GM23338 (cell line): ENCODE measurements at regions not wholly inside any gene's neighbourhood (a gene's known extent, or its start where the extent isn't known, plus 50 kb on each side); places are given as distances from the start of the nearest gene placed in this dataset.

ENCODE experiments used
- ATAC-seq: fragments of 200-7000 bp; cut with Tn5 transposase; 3 replicates; pipeline ENCODE4 v1.9.1; 2020
- DNase-seq: peaks from one replicate; pipeline ENCODE4 v3.0.0-alpha.2; 2015; ENCODE audit warnings: low spot score
- H2AFZ ChIP-seq: fragments of 200-600 bp; sonication (generic); 2 replicates; pipeline ENCODE4 v1.8.0; 2016; ENCODE audit warnings: antibody characterized with exemption, mild to moderate bottlenecking, moderate library complexity
- H3F3A ChIP-seq: fragments of 200-600 bp; sonication (generic); replicated peaks from 2 replicates; pipeline ENCODE4 v1.8.0; 2017; ENCODE audit warnings: antibody characterized with exemption, mixed run types, low read depth
- H3K27ac ChIP-seq: fragments of 200-600 bp; sonication (generic); 2 replicates; pipeline ENCODE4 v1.6.1; 2016; ENCODE audit warnings: low read depth
- H3K27me3 ChIP-seq: fragments of 200-600 bp; sonication (generic); 2 replicates; pipeline ENCODE4 v1.8.0; 2016; ENCODE audit warnings: mild to moderate bottlenecking, mixed run types, moderate library complexity; ENCODE audit not compliant: insufficient read depth
- H3K36me3 ChIP-seq: fragments of 200-600 bp; sonication (generic); 2 replicates; pipeline ENCODE4 v1.8.0; 2016; ENCODE audit warnings: mild to moderate bottlenecking; ENCODE audit not compliant: insufficient read depth
- H3K4me1 ChIP-seq: fragments of 200-600 bp; sonication (generic); 2 replicates; pipeline ENCODE4 v1.8.0; 2016; ENCODE audit warnings: mild to moderate bottlenecking, moderate library complexity; ENCODE audit not compliant: insufficient read depth
- H3K4me2 ChIP-seq: fragments of 200-600 bp; sonication (generic); 2 replicates; pipeline ENCODE4 v1.7.1; 2017; ENCODE audit warnings: mixed run types
- H3K4me3 ChIP-seq: fragments of 200-600 bp; sonication (generic); 2 replicates; pipeline ENCODE4 v1.6.1; 2016; ENCODE audit warnings: mixed run types
- H3K79me2 ChIP-seq: fragments of 200-600 bp; sonication (generic); replicated peaks from 2 replicates; pipeline ENCODE4 v1.8.0; 2017; ENCODE audit warnings: mild to moderate bottlenecking; ENCODE audit not compliant: insufficient read depth
- H3K9me2 ChIP-seq: fragments of 200-600 bp; sonication (generic); 2 replicates; pipeline ENCODE4 v1.8.0; 2017; ENCODE audit not compliant: insufficient read depth
- H4K20me1 ChIP-seq: fragments of 200-600 bp; sonication (generic); replicated peaks from 2 replicates; pipeline ENCODE4 v1.8.0; 2017; ENCODE audit warnings: mild to moderate bottlenecking; ENCODE audit not compliant: insufficient read depth
- H3K27ac Mint-ChIP-seq: 2 replicates; pipeline ENCODE4 v1.8.0; 2020; ENCODE audit warnings: inconsistent platforms, mild to moderate bottlenecking, moderate library complexity, mixed read lengths
- H3K27me3 Mint-ChIP-seq: 3 replicates; pipeline ENCODE4 v1.8.0; 2022; ENCODE audit warnings: low read depth, mild to moderate bottlenecking, moderate library complexity, mixed read lengths, inconsistent platforms; ENCODE audit not compliant: insufficient read depth, poor library complexity
- H3K36me3 Mint-ChIP-seq: 3 replicates; pipeline ENCODE4 v1.8.0; 2021; ENCODE audit warnings: low read depth, mild to moderate bottlenecking, inconsistent platforms, moderate library complexity, mixed read lengths
- H3K4me1 Mint-ChIP-seq: 3 replicates; pipeline ENCODE4 v1.8.0; 2020; ENCODE audit warnings: mild to moderate bottlenecking, inconsistent platforms, mixed read lengths
- H3K4me3 Mint-ChIP-seq: 3 replicates; pipeline ENCODE4 v1.8.0; 2021; ENCODE audit warnings: moderate library complexity, mild to moderate bottlenecking, inconsistent platforms, mixed read lengths
- H3K9me3 Mint-ChIP-seq: 3 replicates; pipeline ENCODE4 v1.8.0; 2020; ENCODE audit warnings: moderate library complexity, mild to moderate bottlenecking, inconsistent platforms, mixed read lengths
- CREB1 ChIP-seq: fragments of 250-450 bp; sonication (Bioruptor Pico); IDR thresholded peaks from 2 replicates; pipeline ENCODE4 v1.5.0; 2020; ENCODE audit warnings: low read depth, mild to moderate bottlenecking, moderate library complexity
- EZH2 ChIP-seq: fragments of 200-600 bp; sonication (generic); IDR thresholded peaks from one replicate; pipeline ENCODE4 v1.8.0; 2017; ENCODE audit warnings: antibody characterized with exemption, mild to moderate bottlenecking, low read depth; ENCODE audit not compliant: unreplicated experiment
- JUNB ChIP-seq: IDR thresholded peaks from one replicate; pipeline ENCODE4 v1.6.1; 2016; ENCODE audit warnings: antibody characterized with exemption; ENCODE audit not compliant: unreplicated experiment
- NANOG ChIP-seq: IDR thresholded peaks from 2 replicates; pipeline ENCODE4 v1.6.1; 2016; ENCODE audit warnings: antibody characterized with exemption, borderline replicate concordance
- POLR2AphosphoS5 ChIP-seq: IDR thresholded peaks from 2 replicates; pipeline ENCODE4 v1.6.1; 2016; ENCODE audit warnings: antibody characterized with exemption, low read depth
- STAT1 ChIP-seq: IDR thresholded peaks from one replicate; pipeline ENCODE4 v1.6.1; 2016; ENCODE audit warnings: antibody characterized with exemption; ENCODE audit not compliant: unreplicated experiment
- ZNF114 ChIP-seq: fragments of 250-450 bp; sonication (Bioruptor Pico); IDR thresholded peaks from 2 replicates; pipeline ENCODE4 v1.5.0; 2020; ENCODE audit warnings: mild to moderate bottlenecking, moderate library complexity
- ZNF331 ChIP-seq: fragments of 250-450 bp; sonication (Bioruptor Pico); IDR thresholded peaks from 2 replicates; pipeline ENCODE4 v1.5.0; 2020; ENCODE audit warnings: low read depth, mild to moderate bottlenecking, moderate library complexity
- TF ChIP-seq, protein P1 (sequence below): IDR thresholded peaks from one replicate; pipeline ENCODE4 v1.6.1; 2018; ENCODE audit warnings: antibody characterized with exemption; ENCODE audit not compliant: unreplicated experiment
- TF ChIP-seq, protein P2 (sequence below): IDR thresholded peaks from 2 replicates; pipeline ENCODE4 v1.6.1; 2016; ENCODE audit warnings: antibody characterized with exemption
- TF ChIP-seq, protein P3 (sequence below): fragments of 250-450 bp; sonication (Bioruptor Pico); IDR thresholded peaks from 2 replicates; pipeline ENCODE4 v1.5.0; 2020; ENCODE audit warnings: mild to moderate bottlenecking, moderate library complexity

DNA sequence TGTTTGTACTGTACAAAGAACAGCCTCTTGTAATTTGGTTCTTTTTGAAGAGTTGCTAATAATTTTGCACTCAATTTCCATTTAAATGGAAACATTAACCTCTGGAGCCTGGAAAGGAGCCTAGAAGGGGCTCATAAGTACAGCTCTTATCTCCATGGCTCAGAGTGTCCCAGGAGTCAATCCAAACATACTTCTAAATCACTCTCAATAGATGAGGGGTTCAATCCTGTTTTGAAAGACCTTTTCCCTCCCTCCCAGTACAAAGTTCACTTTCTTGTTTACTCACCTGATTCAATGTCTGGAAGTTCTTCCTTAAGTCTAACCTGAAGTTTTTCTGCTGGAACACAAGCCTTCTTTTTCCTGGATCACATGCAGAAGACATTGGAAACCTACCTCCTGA is 273.0 kb upstream of the PLET1 start (continued):
- TF ChIP-seq, protein P1, sequence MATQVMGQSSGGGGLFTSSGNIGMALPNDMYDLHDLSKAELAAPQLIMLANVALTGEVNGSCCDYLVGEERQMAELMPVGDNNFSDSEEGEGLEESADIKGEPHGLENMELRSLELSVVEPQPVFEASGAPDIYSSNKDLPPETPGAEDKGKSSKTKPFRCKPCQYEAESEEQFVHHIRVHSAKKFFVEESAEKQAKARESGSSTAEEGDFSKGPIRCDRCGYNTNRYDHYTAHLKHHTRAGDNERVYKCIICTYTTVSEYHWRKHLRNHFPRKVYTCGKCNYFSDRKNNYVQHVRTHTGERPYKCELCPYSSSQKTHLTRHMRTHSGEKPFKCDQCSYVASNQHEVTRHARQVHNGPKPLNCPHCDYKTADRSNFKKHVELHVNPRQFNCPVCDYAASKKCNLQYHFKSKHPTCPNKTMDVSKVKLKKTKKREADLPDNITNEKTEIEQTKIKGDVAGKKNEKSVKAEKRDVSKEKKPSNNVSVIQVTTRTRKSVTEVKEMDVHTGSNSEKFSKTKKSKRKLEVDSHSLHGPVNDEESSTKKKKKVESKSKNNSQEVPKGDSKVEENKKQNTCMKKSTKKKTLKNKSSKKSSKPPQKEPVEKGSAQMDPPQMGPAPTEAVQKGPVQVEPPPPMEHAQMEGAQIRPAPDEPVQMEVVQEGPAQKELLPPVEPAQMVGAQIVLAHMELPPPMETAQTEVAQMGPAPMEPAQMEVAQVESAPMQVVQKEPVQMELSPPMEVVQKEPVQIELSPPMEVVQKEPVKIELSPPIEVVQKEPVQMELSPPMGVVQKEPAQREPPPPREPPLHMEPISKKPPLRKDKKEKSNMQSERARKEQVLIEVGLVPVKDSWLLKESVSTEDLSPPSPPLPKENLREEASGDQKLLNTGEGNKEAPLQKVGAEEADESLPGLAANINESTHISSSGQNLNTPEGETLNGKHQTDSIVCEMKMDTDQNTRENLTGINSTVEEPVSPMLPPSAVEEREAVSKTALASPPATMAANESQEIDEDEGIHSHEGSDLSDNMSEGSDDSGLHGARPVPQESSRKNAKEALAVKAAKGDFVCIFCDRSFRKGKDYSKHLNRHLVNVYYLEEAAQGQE, result no peak
- no peak for TF ChIP-seq POLR2AphosphoS5
- no peak for TF ChIP-seq NANOG

DNA sequence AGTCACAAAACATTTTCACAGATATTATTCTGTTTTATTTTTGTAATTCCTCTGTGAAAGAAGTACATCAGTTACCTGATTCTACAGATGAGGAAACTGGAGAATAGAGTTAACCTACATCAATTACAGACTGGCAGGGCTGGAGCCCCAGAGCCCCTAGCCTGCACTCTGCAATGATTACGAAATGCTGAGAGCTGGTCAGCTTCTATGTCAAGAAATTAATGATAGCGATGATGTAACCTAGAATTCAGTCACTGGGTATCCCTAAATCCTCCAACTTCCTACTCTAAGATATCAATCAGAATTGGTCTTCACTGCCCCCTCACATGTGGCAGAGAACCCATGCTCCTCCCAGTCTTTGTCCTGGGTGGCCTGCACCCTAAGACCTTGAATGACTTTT is 273.5 kb upstream of the PLET1 start:
- no peak overlapping the region for H3K4me2 ChIP-seq
- no peaks in the 10 kb centered on the region; the same call in none of the 2 replicates for H3K9me2 ChIP-seq
- H3F3A ChIP-seq, result no peaks in the 10 kb centered on the region
- H3K4me3 Mint-ChIP-seq, result no peak overlapping the region
- no peaks in the 10 kb centered on the region for H3K36me3 ChIP-seq
- no peaks in the 10 kb centered on the region for H3K27me3 Mint-ChIP-seq
- no peaks in the 10 kb centered on the region for H3K4me1 ChIP-seq
- no peaks in the 10 kb centered on the region for H3K36me3 Mint-ChIP-seq
- H2AFZ ChIP-seq, result no peak overlapping the region
- no peak overlapping the region for H3K27ac ChIP-seq
- no peaks in the 10 kb centered on the region for H3K27me3 ChIP-seq
- no peak overlapping the region for H3K4me3 ChIP-seq
- TF ChIP-seq ZNF331 (no peak), POLR2AphosphoS5 (no peak), CREB1 (CRISPR knock-in tag) (no peak), ZNF114 (CRISPR knock-in tag) (no peak), STAT1 (no peak), NANOG (no peak), EZH2 (no peak), JUNB (no peak)
- TF ChIP-seq, protein P2, sequence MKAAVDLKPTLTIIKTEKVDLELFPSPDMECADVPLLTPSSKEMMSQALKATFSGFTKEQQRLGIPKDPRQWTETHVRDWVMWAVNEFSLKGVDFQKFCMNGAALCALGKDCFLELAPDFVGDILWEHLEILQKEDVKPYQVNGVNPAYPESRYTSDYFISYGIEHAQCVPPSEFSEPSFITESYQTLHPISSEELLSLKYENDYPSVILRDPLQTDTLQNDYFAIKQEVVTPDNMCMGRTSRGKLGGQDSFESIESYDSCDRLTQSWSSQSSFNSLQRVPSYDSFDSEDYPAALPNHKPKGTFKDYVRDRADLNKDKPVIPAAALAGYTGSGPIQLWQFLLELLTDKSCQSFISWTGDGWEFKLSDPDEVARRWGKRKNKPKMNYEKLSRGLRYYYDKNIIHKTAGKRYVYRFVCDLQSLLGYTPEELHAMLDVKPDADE, result no peak
- TF ChIP-seq, protein P3, sequence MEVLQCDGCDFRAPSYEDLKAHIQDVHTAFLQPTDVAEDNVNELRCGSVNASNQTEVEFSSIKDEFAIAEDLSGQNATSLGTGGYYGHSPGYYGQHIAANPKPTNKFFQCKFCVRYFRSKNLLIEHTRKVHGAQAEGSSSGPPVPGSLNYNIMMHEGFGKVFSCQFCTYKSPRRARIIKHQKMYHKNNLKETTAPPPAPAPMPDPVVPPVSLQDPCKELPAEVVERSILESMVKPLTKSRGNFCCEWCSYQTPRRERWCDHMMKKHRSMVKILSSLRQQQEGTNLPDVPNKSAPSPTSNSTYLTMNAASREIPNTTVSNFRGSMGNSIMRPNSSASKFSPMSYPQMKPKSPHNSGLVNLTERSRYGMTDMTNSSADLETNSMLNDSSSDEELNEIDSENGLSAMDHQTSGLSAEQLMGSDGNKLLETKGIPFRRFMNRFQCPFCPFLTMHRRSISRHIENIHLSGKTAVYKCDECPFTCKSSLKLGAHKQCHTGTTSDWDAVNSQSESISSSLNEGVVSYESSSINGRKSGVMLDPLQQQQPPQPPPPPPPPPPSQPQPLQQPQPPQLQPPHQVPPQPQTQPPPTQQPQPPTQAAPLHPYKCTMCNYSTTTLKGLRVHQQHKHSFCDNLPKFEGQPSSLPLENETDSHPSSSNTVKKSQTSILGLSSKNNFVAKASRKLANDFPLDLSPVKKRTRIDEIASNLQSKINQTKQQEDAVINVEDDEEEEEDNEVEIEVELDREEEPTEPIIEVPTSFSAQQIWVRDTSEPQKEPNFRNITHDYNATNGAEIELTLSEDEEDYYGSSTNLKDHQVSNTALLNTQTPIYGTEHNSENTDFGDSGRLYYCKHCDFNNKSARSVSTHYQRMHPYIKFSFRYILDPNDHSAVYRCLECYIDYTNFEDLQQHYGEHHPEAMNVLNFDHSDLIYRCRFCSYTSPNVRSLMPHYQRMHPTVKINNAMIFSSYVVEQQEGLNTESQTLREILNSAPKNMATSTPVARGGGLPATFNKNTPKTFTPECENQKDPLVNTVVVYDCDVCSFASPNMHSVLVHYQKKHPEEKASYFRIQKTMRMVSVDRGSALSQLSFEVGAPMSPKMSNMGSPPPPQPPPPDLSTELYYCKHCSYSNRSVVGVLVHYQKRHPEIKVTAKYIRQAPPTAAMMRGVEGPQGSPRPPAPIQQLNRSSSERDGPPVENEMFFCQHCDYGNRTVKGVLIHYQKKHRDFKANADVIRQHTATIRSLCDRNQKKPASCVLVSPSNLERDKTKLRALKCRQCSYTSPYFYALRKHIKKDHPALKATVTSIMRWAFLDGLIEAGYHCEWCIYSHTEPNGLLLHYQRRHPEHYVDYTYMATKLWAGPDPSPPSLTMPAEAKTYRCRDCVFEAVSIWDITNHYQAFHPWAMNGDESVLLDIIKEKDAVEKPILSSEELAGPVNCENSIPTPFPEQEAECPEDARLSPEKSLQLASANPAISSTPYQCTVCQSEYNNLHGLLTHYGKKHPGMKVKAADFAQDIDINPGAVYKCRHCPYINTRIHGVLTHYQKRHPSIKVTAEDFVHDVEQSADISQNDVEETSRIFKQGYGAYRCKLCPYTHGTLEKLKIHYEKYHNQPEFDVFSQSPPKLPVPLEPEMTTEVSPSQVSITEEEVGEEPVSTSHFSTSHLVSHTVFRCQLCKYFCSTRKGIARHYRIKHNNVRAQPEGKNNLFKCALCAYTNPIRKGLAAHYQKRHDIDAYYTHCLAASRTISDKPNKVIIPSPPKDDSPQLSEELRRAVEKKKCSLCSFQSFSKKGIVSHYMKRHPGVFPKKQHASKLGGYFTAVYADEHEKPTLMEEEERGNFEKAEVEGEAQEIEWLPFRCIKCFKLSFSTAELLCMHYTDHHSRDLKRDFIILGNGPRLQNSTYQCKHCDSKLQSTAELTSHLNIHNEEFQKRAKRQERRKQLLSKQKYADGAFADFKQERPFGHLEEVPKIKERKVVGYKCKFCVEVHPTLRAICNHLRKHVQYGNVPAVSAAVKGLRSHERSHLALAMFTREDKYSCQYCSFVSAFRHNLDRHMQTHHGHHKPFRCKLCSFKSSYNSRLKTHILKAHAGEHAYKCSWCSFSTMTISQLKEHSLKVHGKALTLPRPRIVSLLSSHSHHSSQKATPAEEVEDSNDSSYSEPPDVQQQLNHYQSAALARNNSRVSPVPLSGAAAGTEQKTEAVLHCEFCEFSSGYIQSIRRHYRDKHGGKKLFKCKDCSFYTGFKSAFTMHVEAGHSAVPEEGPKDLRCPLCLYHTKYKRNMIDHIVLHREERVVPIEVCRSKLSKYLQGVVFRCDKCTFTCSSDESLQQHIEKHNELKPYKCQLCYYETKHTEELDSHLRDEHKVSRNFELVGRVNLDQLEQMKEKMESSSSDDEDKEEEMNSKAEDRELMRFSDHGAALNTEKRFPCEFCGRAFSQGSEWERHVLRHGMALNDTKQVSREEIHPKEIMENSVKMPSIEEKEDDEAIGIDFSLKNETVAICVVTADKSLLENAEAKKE (CRISPR knock-in tag), result no peak
- TF ChIP-seq, protein P1, result no peak
- H3K9me3 Mint-ChIP-seq, result no peaks in the 10 kb centered on the region
- H3K27ac Mint-ChIP-seq, result no peak overlapping the region
- DNase-seq (no peak), ATAC-seq (no peak)
- no peaks in the 10 kb centered on the region for H4K20me1 ChIP-seq
- no peaks in the 10 kb centered on the region for H3K4me1 Mint-ChIP-seq
- no peaks in the 10 kb centered on the region for H3K79me2 ChIP-seq
